ENCODE measurements at regions not wholly inside any gene's neighbourhood (a gene's known extent, or its start where the extent isn't known, plus 50 kb on each side); places are given as distances from the start of the nearest gene placed in this dataset.

DNA sequence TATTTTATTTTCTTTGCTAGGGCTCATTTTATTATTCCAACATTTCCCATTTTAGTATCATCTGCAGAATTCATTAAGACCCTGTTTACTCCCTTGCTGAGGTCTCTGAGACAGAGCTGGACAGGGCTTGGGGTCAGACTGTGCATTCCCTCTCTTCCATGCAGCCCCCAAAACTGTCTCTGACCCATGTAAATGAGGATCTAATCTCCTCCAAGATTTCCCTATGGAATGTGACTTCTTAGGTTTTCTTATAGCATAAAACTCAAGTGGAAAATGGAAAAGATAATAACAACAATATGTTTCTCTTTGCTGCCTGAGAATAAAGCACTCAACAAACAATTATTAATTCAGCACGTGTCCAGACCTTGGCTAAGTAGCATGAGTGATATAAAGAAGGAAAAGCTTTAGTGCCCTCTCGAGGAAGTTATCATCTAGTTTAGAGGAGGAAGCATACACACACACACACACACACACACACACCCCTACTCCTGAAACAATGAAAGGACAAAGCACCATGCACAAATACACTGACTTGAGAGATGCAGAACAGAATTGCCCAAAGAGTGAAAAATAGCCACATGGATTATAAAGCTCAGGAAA, 815.5 kb downstream of the BCKDHB start:
- no peaks in the 10 kb centered on the region for H3K9me3 ChIP-seq (ENCODE audit: low read length)
- H3K4me3 ChIP-seq (ENCODE audit: low read length), result no peak overlapping the region
- DNase-seq, result no peak
- ChIA-PET POLR2A (no interaction called here), CTCF (no interaction called here)
- H3K4me3 Mint-ChIP-seq, result no peak overlapping the region
- H3K27ac Mint-ChIP-seq, result no peak overlapping the region
- no peak overlapping the region for H3K27ac ChIP-seq (ENCODE audit: low read depth, low read length)
- peaks cover 0 to 7% (median 0%) of the 10 kb centered on the region in 5 donors for H3K9me3 Mint-ChIP-seq
- no peaks in the 10 kb centered on the region for H3K36me3 Mint-ChIP-seq
- H3K4me1 ChIP-seq (ENCODE audit: insufficient read depth, low read length), result no peaks in the 10 kb centered on the region
- no peaks in the 10 kb centered on the region for H3K36me3 ChIP-seq (ENCODE audit: insufficient read depth, low read length)
- H3K27me3 Mint-ChIP-seq, result no peaks in the 10 kb centered on the region
- no peaks in the 10 kb centered on the region for H3K4me1 Mint-ChIP-seq
- H3K27me3 ChIP-seq (ENCODE audit: insufficient read depth, low read length, poor library complexity, severe bottlenecking), result no peaks in the 10 kb centered on the region

DNA sequence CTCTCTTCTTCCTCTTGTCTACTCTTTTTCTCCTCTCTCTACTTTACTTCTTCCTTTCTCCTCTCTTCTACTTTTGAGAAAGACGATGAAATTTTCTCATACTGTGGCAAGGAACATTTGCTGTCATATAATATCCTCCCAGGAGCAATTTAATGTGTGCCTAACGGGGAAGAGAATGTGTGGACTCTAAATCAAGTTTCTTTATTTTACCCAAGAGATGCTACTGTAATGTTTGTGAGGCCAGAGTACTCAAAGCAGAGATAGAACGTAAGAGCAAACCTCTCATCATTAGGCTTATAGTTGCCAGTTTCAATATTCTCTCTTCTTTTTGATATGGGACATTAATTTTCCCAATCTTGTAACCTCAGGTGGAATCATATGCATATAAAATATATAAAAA, 801.4 kb downstream of the BCKDHB start:
- CTCF ChIA-PET, result no interaction called here
- no peak overlapping the region for H3K27ac ChIP-seq (ENCODE audit: low read depth, low read length)
- POLR2A ChIA-PET, result no interaction called here
- peaks cover 0 to 34% (median 0%) of the 10 kb centered on the region in 5 donors for H3K9me3 Mint-ChIP-seq
- H3K27ac Mint-ChIP-seq, result no peak overlapping the region
- H3K4me3 Mint-ChIP-seq, result no peak overlapping the region
- H3K36me3 Mint-ChIP-seq, result no peaks in the 10 kb centered on the region
- no peaks in the 10 kb centered on the region for H3K4me1 ChIP-seq (ENCODE audit: insufficient read depth, low read length)
- H3K36me3 ChIP-seq (ENCODE audit: insufficient read depth, low read length), result no peaks in the 10 kb centered on the region
- DNase-seq, result no peak
- H3K9me3 ChIP-seq (ENCODE audit: low read length), result no peaks in the 10 kb centered on the region
- no peaks in the 10 kb centered on the region for H3K27me3 Mint-ChIP-seq
- H3K27me3 ChIP-seq (ENCODE audit: insufficient read depth, low read length, poor library complexity, severe bottlenecking), result no peaks in the 10 kb centered on the region
- H3K4me1 Mint-ChIP-seq, result no peaks in the 10 kb centered on the region
- no peak overlapping the region for H3K4me3 ChIP-seq (ENCODE audit: low read length)

DNA sequence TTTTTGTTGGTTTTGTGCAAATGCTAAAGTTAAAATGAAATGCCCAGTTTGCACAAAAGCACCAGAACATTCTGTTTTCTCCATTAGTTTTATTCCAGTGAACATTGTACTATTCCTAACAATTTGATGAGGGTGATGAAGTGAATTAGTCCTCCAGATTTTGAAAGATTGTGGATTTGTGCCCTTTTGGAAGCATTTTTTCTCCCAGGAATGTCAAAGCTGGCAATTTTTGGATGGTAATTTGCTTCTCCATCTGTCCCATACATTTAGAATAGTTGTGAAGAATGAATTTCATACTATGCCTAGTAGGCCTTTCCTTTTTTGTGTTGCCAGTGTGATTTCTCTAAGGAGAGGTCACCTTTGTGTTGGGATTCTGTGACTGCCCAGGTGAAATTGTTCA, 797.2 kb downstream of the BCKDHB start:
- Mint-ChIP-seq H3K4me3 (no peak overlapping the region), H3K36me3 (no peaks in the 10 kb centered on the region), H3K4me1 (no peaks in the 10 kb centered on the region), H3K27ac (no peak overlapping the region), H3K9me3 (peaks cover 0 to 24% (median 3%) of the 10 kb centered on the region in 5 donors), H3K27me3 (no peaks in the 10 kb centered on the region)
- Histone ChIP-seq H3K4me1 (ENCODE audit: insufficient read depth, low read length) (no peaks in the 10 kb centered on the region), H3K27me3 (ENCODE audit: insufficient read depth, low read length, poor library complexity, severe bottlenecking) (no peaks in the 10 kb centered on the region), H3K36me3 (ENCODE audit: insufficient read depth, low read length) (no peaks in the 10 kb centered on the region), H3K9me3 (ENCODE audit: low read length) (no peaks in the 10 kb centered on the region), H3K27ac (ENCODE audit: low read depth, low read length) (no peak overlapping the region), H3K4me3 (ENCODE audit: low read length) (no peak overlapping the region)
- DNase-seq, result no peak
- POLR2A ChIA-PET, result no interaction called here
- CTCF ChIA-PET, result no interaction called here

DNA sequence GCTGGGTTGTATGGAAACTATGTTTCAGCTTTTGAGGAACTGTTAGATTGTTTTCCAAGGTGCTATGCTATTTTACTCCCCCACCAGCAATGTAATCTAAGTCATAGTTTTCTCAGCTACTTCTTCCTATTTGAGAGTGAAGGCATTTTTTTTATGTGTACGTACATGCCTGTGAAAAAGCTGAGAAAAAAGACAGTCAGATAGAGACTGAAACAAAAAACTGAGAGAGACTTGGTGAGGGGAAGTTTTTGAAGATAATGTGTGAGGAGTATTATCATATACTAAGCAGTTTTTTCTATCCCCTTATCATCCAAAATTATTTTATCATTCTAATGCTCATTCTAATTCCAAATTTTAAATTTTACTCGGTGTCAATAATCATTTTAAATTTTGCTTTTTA, 780.0 kb downstream of the BCKDHB start:
- no peaks in the 10 kb centered on the region for H3K27me3 ChIP-seq (ENCODE audit: insufficient read depth, low read length, poor library complexity, severe bottlenecking)
- no peaks in the 10 kb centered on the region for H3K9me3 ChIP-seq (ENCODE audit: low read length)
- no peak overlapping the region for H3K4me3 ChIP-seq (ENCODE audit: low read length)
- Mint-ChIP-seq H3K4me3 (no peak overlapping the region), H3K27ac (no peak overlapping the region), H3K4me1 (no peaks in the 10 kb centered on the region), H3K9me3 (peaks cover 0 to 22% (median 2%) of the 10 kb centered on the region in 5 donors), H3K36me3 (no peaks in the 10 kb centered on the region), H3K27me3 (no peaks in the 10 kb centered on the region)
- DNase-seq, result no peak
- no peaks in the 10 kb centered on the region for H3K36me3 ChIP-seq (ENCODE audit: insufficient read depth, low read length)
- H3K27ac ChIP-seq (ENCODE audit: low read depth, low read length), result no peak overlapping the region
- ChIA-PET CTCF (no interaction called here), POLR2A (no interaction called here)
- H3K4me1 ChIP-seq (ENCODE audit: insufficient read depth, low read length), result no peaks in the 10 kb centered on the region

DNA sequence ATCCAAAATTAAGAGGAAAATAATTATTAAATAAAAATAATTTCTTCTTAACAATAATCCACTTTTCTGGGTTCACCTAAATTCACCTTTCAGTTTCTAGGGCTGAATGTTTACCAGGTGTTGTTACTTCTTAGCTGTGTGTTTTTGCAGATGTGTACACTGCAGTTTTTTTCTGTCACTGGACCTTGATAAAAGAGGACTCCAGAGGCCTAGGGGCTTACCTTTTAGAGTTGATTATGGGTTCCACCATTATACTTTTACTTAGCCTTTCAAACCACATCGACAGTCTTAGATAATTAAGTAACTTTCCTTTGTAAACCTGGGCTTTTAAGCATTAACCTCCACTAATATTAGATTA, 766.5 kb downstream of the BCKDHB start:
- ChIA-PET POLR2A (no interaction called here), CTCF (no interaction called here)
- no peak overlapping the region for H3K4me3 ChIP-seq (ENCODE audit: low read length)
- no peak for DNase-seq
- Mint-ChIP-seq H3K36me3 (peaks cover 0 to 1% (median 0%) of the 10 kb centered on the region in 3 donors), H3K4me3 (no peak overlapping the region), H3K4me1 (no peaks in the 10 kb centered on the region), H3K9me3 (peaks cover 0 to 33% (median 6%) of the 10 kb centered on the region in 5 donors), H3K27ac (no peak overlapping the region), H3K27me3 (no peaks in the 10 kb centered on the region)
- H3K36me3 ChIP-seq (ENCODE audit: insufficient read depth, low read length), result no peaks in the 10 kb centered on the region
- no peaks in the 10 kb centered on the region for H3K9me3 ChIP-seq (ENCODE audit: low read length)
- H3K4me1 ChIP-seq (ENCODE audit: insufficient read depth, low read length), result no peaks in the 10 kb centered on the region
- H3K27me3 ChIP-seq (ENCODE audit: insufficient read depth, low read length, poor library complexity, severe bottlenecking), result no peaks in the 10 kb centered on the region
- H3K27ac ChIP-seq (ENCODE audit: low read depth, low read length), result no peak overlapping the region

DNA sequence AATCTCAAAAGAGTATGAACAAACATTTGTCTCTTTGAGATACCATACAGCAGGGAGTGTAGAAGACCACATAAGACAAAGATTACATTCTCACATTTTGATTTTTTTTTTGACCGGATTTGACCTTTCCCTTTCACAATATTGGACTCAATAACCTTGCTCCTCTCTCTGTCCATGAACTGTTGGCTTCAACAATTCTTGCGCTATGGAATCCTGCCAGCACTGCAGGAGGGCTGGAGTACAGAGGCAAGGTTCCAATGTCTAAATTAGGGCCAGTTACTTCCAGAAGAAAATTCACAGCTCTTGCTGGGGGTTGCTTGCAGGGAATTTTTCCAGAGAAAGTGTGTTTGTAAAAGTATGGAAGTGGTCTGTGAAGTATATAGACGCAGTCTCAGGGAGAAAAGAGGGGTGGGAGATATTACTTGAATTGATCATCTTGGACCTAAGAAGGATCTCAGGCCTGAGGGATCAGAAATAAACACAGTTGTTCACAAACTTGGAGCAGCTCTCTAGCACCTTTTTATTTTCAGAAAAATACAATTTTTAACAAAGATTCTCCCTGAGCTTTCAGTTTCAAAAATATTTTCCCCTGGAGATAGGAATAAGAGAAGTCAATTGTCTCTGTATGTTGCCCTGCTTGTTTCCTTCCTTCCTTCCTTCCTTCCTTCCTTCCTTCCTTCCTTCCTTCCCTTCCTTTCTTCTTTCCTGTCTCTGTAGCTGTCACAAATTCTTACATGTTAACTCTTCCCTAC, 765.9 kb downstream of the BCKDHB start:
- Histone ChIP-seq H3K27ac (ENCODE audit: low read depth, low read length) (no peak overlapping the region), H3K27me3 (ENCODE audit: insufficient read depth, low read length, poor library complexity, severe bottlenecking) (no peaks in the 10 kb centered on the region), H3K9me3 (ENCODE audit: low read length) (no peaks in the 10 kb centered on the region), H3K4me3 (ENCODE audit: low read length) (no peak overlapping the region), H3K4me1 (ENCODE audit: insufficient read depth, low read length) (no peaks in the 10 kb centered on the region), H3K36me3 (ENCODE audit: insufficient read depth, low read length) (no peaks in the 10 kb centered on the region)
- ChIA-PET CTCF (no interaction called here), POLR2A (no interaction called here)
- Mint-ChIP-seq H3K27me3 (no peaks in the 10 kb centered on the region), H3K4me1 (no peaks in the 10 kb centered on the region), H3K4me3 (no peak overlapping the region), H3K27ac (no peak overlapping the region), H3K9me3 (peaks cover 0 to 33% (median 6%) of the 10 kb centered on the region in 5 donors), H3K36me3 (peaks cover 0 to 1% (median 0%) of the 10 kb centered on the region in 3 donors)
- DNase-seq, result no peak

DNA sequence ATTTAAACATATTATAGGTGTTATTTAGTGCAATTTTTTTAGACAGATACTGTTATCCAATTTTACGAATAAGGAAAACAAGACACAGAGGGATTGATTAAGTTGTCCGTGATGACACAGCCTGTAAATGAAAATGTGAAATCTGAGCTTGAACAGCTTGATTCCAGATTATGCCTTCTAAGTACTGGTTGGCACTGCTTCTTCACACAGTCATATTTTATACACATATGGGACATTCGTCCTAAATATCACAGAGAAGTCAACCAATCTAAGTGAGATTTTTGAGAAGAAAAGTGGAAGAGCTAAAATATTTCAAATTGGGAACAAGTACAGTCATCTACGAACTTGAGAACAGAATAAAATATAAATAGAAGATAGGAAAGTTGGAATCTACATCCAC, 756.3 kb downstream of the BCKDHB start:
- Histone ChIP-seq H3K4me1 (ENCODE audit: insufficient read depth, low read length) (no peaks in the 10 kb centered on the region), H3K27ac (ENCODE audit: low read depth, low read length) (no peak overlapping the region), H3K4me3 (ENCODE audit: low read length) (no peak overlapping the region), H3K36me3 (ENCODE audit: insufficient read depth, low read length) (no peaks in the 10 kb centered on the region), H3K9me3 (ENCODE audit: low read length) (no peaks in the 10 kb centered on the region), H3K27me3 (ENCODE audit: insufficient read depth, low read length, poor library complexity, severe bottlenecking) (no peaks in the 10 kb centered on the region)
- H3K9me3 Mint-ChIP-seq, result peaks cover 0 to 23% (median 3%) of the 10 kb centered on the region in 5 donors
- no peak for DNase-seq
- no peaks in the 10 kb centered on the region for H3K27me3 Mint-ChIP-seq
- ChIA-PET POLR2A (no interaction called here), CTCF (no interaction called here)
- H3K4me1 Mint-ChIP-seq, result no peaks in the 10 kb centered on the region
- no peak overlapping the region for H3K4me3 Mint-ChIP-seq
- H3K36me3 Mint-ChIP-seq, result no peaks in the 10 kb centered on the region
- H3K27ac Mint-ChIP-seq, result no peak overlapping the region

DNA sequence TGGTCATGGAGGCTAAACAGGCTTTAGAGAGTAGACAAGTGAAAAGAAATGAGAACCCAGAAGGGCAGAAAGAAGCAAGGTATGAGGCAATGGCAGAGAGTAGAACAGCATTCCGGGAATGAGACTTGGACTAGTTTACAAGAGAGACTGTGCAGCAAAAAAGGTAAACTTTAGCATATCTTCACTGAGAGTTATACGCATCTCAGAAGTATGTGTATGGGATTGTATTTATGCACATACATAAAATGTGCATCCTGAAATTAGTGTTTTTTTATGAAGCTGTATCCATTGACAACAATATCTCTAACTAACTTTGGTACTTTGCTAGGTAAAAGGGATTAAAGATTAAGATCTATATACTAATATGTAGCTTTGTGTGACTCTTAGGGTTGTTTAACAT, 753.6 kb downstream of the BCKDHB start:
- no peaks in the 10 kb centered on the region for H3K9me3 ChIP-seq (ENCODE audit: low read length)
- H3K4me1 ChIP-seq (ENCODE audit: insufficient read depth, low read length), result no peaks in the 10 kb centered on the region
- DNase-seq, result no peak
- H3K4me3 ChIP-seq (ENCODE audit: low read length), result no peak overlapping the region
- POLR2A ChIA-PET, result no interaction called here
- no peaks in the 10 kb centered on the region for H3K36me3 ChIP-seq (ENCODE audit: insufficient read depth, low read length)
- H3K27ac ChIP-seq (ENCODE audit: low read depth, low read length), result no peak overlapping the region
- CTCF ChIA-PET, result no interaction called here
- H3K27me3 ChIP-seq (ENCODE audit: insufficient read depth, low read length, poor library complexity, severe bottlenecking), result no peaks in the 10 kb centered on the region
- Mint-ChIP-seq H3K4me3 (no peak overlapping the region), H3K9me3 (peaks cover under 1 to 24% (median 6%) of the 10 kb centered on the region in 5 donors), H3K27me3 (no peaks in the 10 kb centered on the region), H3K4me1 (no peaks in the 10 kb centered on the region), H3K36me3 (no peaks in the 10 kb centered on the region), H3K27ac (no peak overlapping the region)

All from CD8-positive, alpha-beta memory T cell (primary cell).